ENCODE measurements at regions not wholly inside any gene's neighbourhood (a gene's known extent, or its start where the extent isn't known, plus 50 kb on each side); places are given as distances from the start of the nearest gene placed in this dataset.

GRCh38 chr7:136348142-136348541 is 371.0 kb upstream of the MTPN start (continued):
- no peak for TF ChIP-seq ZBTB33 (IDR thresholded peaks at IDR 0.05)
- TF ChIP-seq RAD21 (IDR thresholded peaks at IDR 0.05): no peak
- TF ChIP-seq JUND (IDR thresholded peaks at IDR 0.05): no peak

GRCh38 chr7:136347488-136347887 is 370.3 kb upstream of the MTPN start:
- H3K9ac ChIP-seq (ENCODE audit: low read depth in 1 of 2, low read length in 2 of 2): no peak overlapping the region
- H3K36me3 ChIP-seq (ENCODE audit: control insufficient read depth in 4 of 4, insufficient read depth in 3 of 4, low read depth in 1 of 4, low read length in 3 of 4): no peaks in the 10 kb centered on the region
- TF ChIP-seq RXRA (IDR thresholded peaks at IDR 0.05): no peak
- TF ChIP-seq MAX (IDR thresholded peaks at IDR 0.05): no peak
- TF ChIP-seq JUND (IDR thresholded peaks at IDR 0.05): no peak
- no peak for TF ChIP-seq ATF3 (IDR thresholded peaks at IDR 0.05)
- TF ChIP-seq CTCF (IDR thresholded peaks at IDR 0.05; ENCODE audit: low read depth, low read length, missing input control): no peak
- no peak for TF ChIP-seq FOXA1 (IDR thresholded peaks at IDR 0.05)
- no peak for TF ChIP-seq NR2F2 (IDR thresholded peaks at IDR 0.05)
- TF ChIP-seq HNF4A (conservative IDR thresholded peaks at IDR 0.05): no peak
- TF ChIP-seq RAD21 (IDR thresholded peaks at IDR 0.05): no peak
- TF ChIP-seq GABPA (IDR thresholded peaks at IDR 0.05 in 1 of 2, conservative IDR thresholded peaks at IDR 0.05 in 1 of 2): no peak
- no peak for TF ChIP-seq EGR1 (IDR thresholded peaks at IDR 0.05; ENCODE audit: low read depth in 2 of 2)
- TF ChIP-seq FOXA2 (IDR thresholded peaks at IDR 0.05): no peak
- TF ChIP-seq REST (IDR thresholded peaks at IDR 0.05): no peak
- TF ChIP-seq SP1 (IDR thresholded peaks at IDR 0.05): no peak
- no peaks in the 10 kb centered on the region for H3K9me3 ChIP-seq (ENCODE audit: control insufficient read depth in 4 of 4, low read length in 3 of 4)
- no peak for DNase-seq (ENCODE audit: low spot score)
- no peaks in the 10 kb centered on the region for H3K27me3 ChIP-seq (ENCODE audit: control insufficient read depth in 4 of 4, insufficient read depth in 4 of 4, low read length in 3 of 4)
- H3K4me3 ChIP-seq (ENCODE audit: low read depth in 1 of 3, low read length in 3 of 3): no peak overlapping the region
- 69% methylated on average over 1 of the region's 1 CpG for WGBS
- no peak overlapping the region for H3K27ac ChIP-seq (ENCODE audit: low read depth in 1 of 2, low read length in 2 of 2)
- H3K4me1 ChIP-seq (ENCODE audit: control insufficient read depth in 4 of 4, insufficient read depth in 4 of 4, low read length in 3 of 4): no peaks in the 10 kb centered on the region

All from liver (tissue), 8 donors.